ENCODE measurements at regions not wholly inside any gene's neighbourhood (a gene's known extent, or its start where the extent isn't known, plus 50 kb on each side); places are given as distances from the start of the nearest gene placed in this dataset.
"Not testable (repeated sequence)": the region's sequence is repeated elsewhere in the genome, so short reads cannot be mapped to it uniquely, and the experiment has no call there.

- not testable (repeated sequence) for TF ChIP-seq CTCF (conservative IDR thresholded peaks at IDR 0.05; ENCODE audit: low read depth, low read length); POLR2A (IDR thresholded peaks at IDR 0.05; ENCODE audit: low read depth, low read length); ELK1 (IDR thresholded peaks at IDR 0.05; ENCODE audit: borderline replicate concordance, low read depth, low read length); CEBPB (IDR thresholded peaks at IDR 0.05; ENCODE audit: low read depth, low read length); MAFK (IDR thresholded peaks at IDR 0.05; ENCODE audit: low read depth, low read length); RAD21 (IDR thresholded peaks at IDR 0.05; ENCODE audit: low read length); RFX5 (IDR thresholded peaks at IDR 0.05; ENCODE audit: low read depth, low read length); NFE2L2 (IDR thresholded peaks at IDR 0.05; ENCODE audit: low read depth, low read length); USF2 (IDR thresholded peaks at IDR 0.05; ENCODE audit: low read depth, low read length); CHD1 (IDR thresholded peaks at IDR 0.05; ENCODE audit: low read depth, low read length); FOS (IDR thresholded peaks at IDR 0.05; ENCODE audit: low read depth, low read length); MXI1 (IDR thresholded peaks at IDR 0.05; ENCODE audit: borderline replicate concordance, low read depth, low read length)
Observed at GRCh38 chr7:35910621-35911020, 109.8 kb downstream of the SEPTIN7 start.
